Activated naive CD8-positive, alpha-beta T cell (primary cell): ENCODE measurements at regions not wholly inside any gene's neighbourhood (a gene's known extent, or its start where the extent isn't known, plus 50 kb on each side); places are given as distances from the start of the nearest gene placed in this dataset.

Experiments used
- H3K27ac Mint-ChIP-seq: one replicate; pipeline ENCODE4 v1.8.0; 2021; ENCODE audit warnings: mixed read lengths
- H3K27me3 Mint-ChIP-seq: one replicate; pipeline ENCODE4 v1.8.0; 2021; ENCODE audit warnings: mixed read lengths
- H3K36me3 Mint-ChIP-seq: one replicate; pipeline ENCODE4 v1.8.0; 2021; ENCODE audit warnings: mixed read lengths
- H3K4me1 Mint-ChIP-seq: one replicate; pipeline ENCODE4 v1.8.0; 2021; ENCODE audit warnings: low read depth, mixed read lengths
- H3K4me3 Mint-ChIP-seq: one replicate; pipeline ENCODE4 v1.8.0; 2021; ENCODE audit warnings: mild to moderate bottlenecking, mixed read lengths
- H3K9me3 Mint-ChIP-seq: one replicate; pipeline ENCODE4 v1.8.0; 2021; ENCODE audit warnings: low read depth, mixed read lengths

GRCh38 chr6:43981363-43981990 lies 145.8 kb downstream of the MRPL14 start:
- Mint-ChIP-seq H3K36me3 (peaks cover 2% of the 10 kb centered on the region), H3K27me3 (peaks cover 4% of the 10 kb centered on the region), H3K4me1 (no peaks in the 10 kb centered on the region), H3K9me3 (no peaks in the 10 kb centered on the region), H3K27ac (no peak overlapping the region), H3K4me3 (no peak overlapping the region)

GRCh38 chr6:43980004-43980795 lies 147.1 kb downstream of the MRPL14 start:
- H3K36me3 Mint-ChIP-seq = peaks cover 5% of the 10 kb centered on the region
- peaks cover 5% of the 10 kb centered on the region for H3K27me3 Mint-ChIP-seq
- no peak overlapping the region for H3K27ac Mint-ChIP-seq
- no peaks in the 10 kb centered on the region for H3K4me1 Mint-ChIP-seq
- no peak overlapping the region for H3K4me3 Mint-ChIP-seq
- peaks cover 6% of the 10 kb centered on the region for H3K9me3 Mint-ChIP-seq

- Mint-ChIP-seq H3K36me3 (peaks cover 5% of the 10 kb centered on the region), H3K4me1 (no peaks in the 10 kb centered on the region)
Measured at GRCh38 chr6:43979525-43979924, 147.7 kb downstream of the MRPL14 start.

GRCh38 chr6:43978473-43979346 lies 148.5 kb downstream of the MRPL14 start:
- peaks cover 6% of the 10 kb centered on the region for H3K9me3 Mint-ChIP-seq
- H3K36me3 Mint-ChIP-seq = peaks cover 5% of the 10 kb centered on the region
- H3K4me3 Mint-ChIP-seq = no peak overlapping the region
- no peaks in the 10 kb centered on the region for H3K4me1 Mint-ChIP-seq
- H3K27ac Mint-ChIP-seq = no peak overlapping the region
- H3K27me3 Mint-ChIP-seq = peaks cover 5% of the 10 kb centered on the region

More at GRCh38 chr6:43979525-43979924, 147.7 kb downstream of the MRPL14 start:
- peaks cover 5% of the 10 kb centered on the region for H3K27me3 Mint-ChIP-seq
- H3K9me3 Mint-ChIP-seq = peaks cover 6% of the 10 kb centered on the region
- H3K4me3 Mint-ChIP-seq = no peak overlapping the region
- H3K27ac Mint-ChIP-seq = no peak overlapping the region

- Mint-ChIP-seq H3K9me3 (peaks cover 6% of the 10 kb centered on the region), H3K4me3 (no peak overlapping the region), H3K36me3 (peaks cover 5% of the 10 kb centered on the region), H3K4me1 (no peaks in the 10 kb centered on the region), H3K27ac (no peak overlapping the region), H3K27me3 (peaks cover 5% of the 10 kb centered on the region)
Measured at GRCh38 chr6:43977404-43978111, 149.7 kb downstream of the MRPL14 start.

GRCh38 chr6:43976706-43977403 lies 150.4 kb downstream of the MRPL14 start:
- peaks cover 6% of the 10 kb centered on the region for H3K9me3 Mint-ChIP-seq
- H3K36me3 Mint-ChIP-seq = peaks cover 5% of the 10 kb centered on the region
- H3K4me3 Mint-ChIP-seq = no peak overlapping the region
- no peak overlapping the region for H3K27ac Mint-ChIP-seq
- peaks cover 5% of the 10 kb centered on the region for H3K27me3 Mint-ChIP-seq
- H3K4me1 Mint-ChIP-seq = no peaks in the 10 kb centered on the region

- H3K4me1 Mint-ChIP-seq = no peaks in the 10 kb centered on the region
- peaks cover 6% of the 10 kb centered on the region for H3K9me3 Mint-ChIP-seq
- peaks cover 5% of the 10 kb centered on the region for H3K36me3 Mint-ChIP-seq
- H3K27ac Mint-ChIP-seq = no peak overlapping the region
- H3K27me3 Mint-ChIP-seq = peaks cover 5% of the 10 kb centered on the region
- no peak overlapping the region for H3K4me3 Mint-ChIP-seq
Measured at GRCh38 chr6:43974643-43975230, 152.5 kb downstream of the MRPL14 start.

GRCh38 chr6:43973357-43973756 lies 153.9 kb downstream of the MRPL14 start:
- H3K27me3 Mint-ChIP-seq = peaks cover 5% of the 10 kb centered on the region
- no peaks in the 10 kb centered on the region for H3K4me1 Mint-ChIP-seq

GRCh38 chr6:43972913-43973300 lies 154.3 kb downstream of the MRPL14 start:
- Mint-ChIP-seq H3K4me3 (no peak overlapping the region), H3K9me3 (peaks cover 6% of the 10 kb centered on the region), H3K4me1 (no peaks in the 10 kb centered on the region), H3K36me3 (peaks cover 5% of the 10 kb centered on the region), H3K27me3 (peaks cover 5% of the 10 kb centered on the region), H3K27ac (no peak overlapping the region)

More at GRCh38 chr6:43973357-43973756, 153.9 kb downstream of the MRPL14 start:
- peaks cover 5% of the 10 kb centered on the region for H3K36me3 Mint-ChIP-seq
- H3K27ac Mint-ChIP-seq = no peak overlapping the region
- H3K4me3 Mint-ChIP-seq = no peak overlapping the region
- H3K9me3 Mint-ChIP-seq = peaks cover 6% of the 10 kb centered on the region

- peaks cover 5% of the 10 kb centered on the region for H3K27me3 Mint-ChIP-seq
- H3K27ac Mint-ChIP-seq = no peak overlapping the region
- H3K9me3 Mint-ChIP-seq = peaks cover 6% of the 10 kb centered on the region
- no peaks in the 10 kb centered on the region for H3K4me1 Mint-ChIP-seq
- no peak overlapping the region for H3K4me3 Mint-ChIP-seq
- H3K36me3 Mint-ChIP-seq = peaks cover 5% of the 10 kb centered on the region
Measured at GRCh38 chr6:43972179-43972912, 154.9 kb downstream of the MRPL14 start.

GRCh38 chr6:43971776-43972126 lies 155.5 kb downstream of the MRPL14 start:
- H3K36me3 Mint-ChIP-seq = peaks cover 5% of the 10 kb centered on the region
- no peak overlapping the region for H3K27ac Mint-ChIP-seq
- peaks cover 2% of the 10 kb centered on the region for H3K27me3 Mint-ChIP-seq
- H3K9me3 Mint-ChIP-seq = peaks cover 6% of the 10 kb centered on the region
- H3K4me1 Mint-ChIP-seq = no peaks in the 10 kb centered on the region
- H3K4me3 Mint-ChIP-seq = no peak overlapping the region

GRCh38 chr6:43970913-43971775 lies 156.1 kb downstream of the MRPL14 start:
- H3K4me3 Mint-ChIP-seq = no peak overlapping the region
- peaks cover 3% of the 10 kb centered on the region for H3K36me3 Mint-ChIP-seq

More at GRCh38 chr6:43970913-43971775, 156.1 kb downstream of the MRPL14 start:
- Mint-ChIP-seq H3K4me1 (no peaks in the 10 kb centered on the region), H3K9me3 (peaks cover 6% of the 10 kb centered on the region), H3K27ac (no peak overlapping the region), H3K27me3 (peaks cover 2% of the 10 kb centered on the region)
